GM23248 (cell line): ENCODE measurements at regions not wholly inside any gene's neighbourhood (a gene's known extent, or its start where the extent isn't known, plus 50 kb on each side); places are given as distances from the start of the nearest gene placed in this dataset.

Source experiments
- EZH2 ChIP-seq: fragments of 200-600 bp; sonication (generic); IDR thresholded peaks from 2 replicates; pipeline ENCODE4 v1.6.1; 2018; ENCODE audit warnings: antibody characterized with exemption, mild to moderate bottlenecking; ENCODE audit not compliant: insufficient read depth, poor library complexity, severe bottlenecking
- EZH2phosphoT487 ChIP-seq: fragments of 200-600 bp; sonication (generic); IDR thresholded peaks from 2 replicates; pipeline ENCODE4 v1.6.1; 2018; ENCODE audit warnings: antibody characterized with exemption, moderate library complexity, mild to moderate bottlenecking, low read depth; ENCODE audit not compliant: insufficient read depth

- no peak for TF ChIP-seq EZH2phosphoT487
- TF ChIP-seq EZH2, result no peak
These were observed 65.7 kb upstream of the RORB start for GRCh38 chr9:74431467-74431866.
